ENCODE measurements at regions not wholly inside any gene's neighbourhood (a gene's known extent, or its start where the extent isn't known, plus 50 kb on each side); places are given as distances from the start of the nearest gene placed in this dataset.

GRCh38 chr20:59481477-59482018 is 122.8 kb upstream of the PHACTR3 start:
- H3K9me3 ChIP-seq (ENCODE audit: insufficient read depth in 2 of 2, low read depth in 1 of 2, low read length in 1 of 2): no peaks in the 10 kb centered on the region
- H2BK12ac ChIP-seq (ENCODE audit: low read depth, low read length): no peak overlapping the region
- no peaks in the 10 kb centered on the region for H3K79me1 ChIP-seq (ENCODE audit: low read depth, low read length)
- H4K91ac ChIP-seq (replicated peaks; ENCODE audit: insufficient read length, low read length): no peak overlapping the region
- no peak overlapping the region for H2AK5ac ChIP-seq (ENCODE audit: low read depth, low read length)
- CTCF ChIA-PET (ENCODE audit: partially characterized antibody): interaction anchor here (1.6 to 2.2 kb wide), 2 partner anchors 14 to 25 kb away, joined by 5 to 6 read pairs; no protein-coding TSS in a partner anchor
- no peak overlapping the region for H3K4ac ChIP-seq (replicated peaks; ENCODE audit: insufficient read length, low read depth, low read length)
- H4K5ac ChIP-seq (ENCODE audit: insufficient read length, low read depth, low read length): no peak overlapping the region
- no peak overlapping the region for H3K18ac ChIP-seq (ENCODE audit: extremely low read depth, low read length)
- no peak overlapping the region for H2BK15ac ChIP-seq (ENCODE audit: low read length)
- H3K23ac ChIP-seq (ENCODE audit: insufficient read length): no peak overlapping the region
- H4K20me1 ChIP-seq (replicated peaks in 1 of 2; ENCODE audit: control insufficient read depth in 1 of 2, insufficient read depth in 2 of 2, low read length in 2 of 2): no peaks in the 10 kb centered on the region
- no peaks in the 10 kb centered on the region for H3K23me2 ChIP-seq (ENCODE audit: low read depth, low read length)
- no peak overlapping the region for H2BK5ac ChIP-seq (ENCODE audit: low read depth, low read length)
- H3K14ac ChIP-seq (ENCODE audit: insufficient read length): no peak overlapping the region
- POLR2A ChIA-PET (ENCODE audit: partially characterized antibody): no interaction called here
- FAIRE-seq: no peak
- DNase-seq (ENCODE audit: low read depth in 1 of 2, low spot score in 2 of 2): no peak
- no peaks in the 10 kb centered on the region for H3K4me1 ChIP-seq (replicated peaks in 1 of 4; ENCODE audit: control insufficient read depth in 3 of 4, insufficient read depth in 4 of 4, low read length in 3 of 4)
- no peaks in the 10 kb centered on the region for H3K36me3 ChIP-seq (ENCODE audit: control insufficient read depth in 2 of 4, insufficient read depth in 4 of 4, low read length in 3 of 4)
- no peak overlapping the region for H3K27ac ChIP-seq (ENCODE audit: low read depth, low read length)
- no peak overlapping the region for H3K9ac ChIP-seq (replicated peaks in 1 of 4; ENCODE audit: extremely low read depth in 1 of 4, low read depth in 3 of 4, low read length in 3 of 4)
- no peaks in the 10 kb centered on the region for H3K27me3 ChIP-seq (replicated peaks in 1 of 4; ENCODE audit: control insufficient read depth in 3 of 4, extremely low read depth in 1 of 4, insufficient read depth in 3 of 4, low read length in 3 of 4)
- no peak overlapping the region for H2BK120ac ChIP-seq (replicated peaks; ENCODE audit: low read depth, low read length)
- WGBS, 2 experiments (ENCODE audit: extremely low coverage in 1 of 2, insufficient coverage in 1 of 2, insufficient read length in 1 of 2, insufficient replicate concordance in 2 of 2, low coverage in 1 of 2, low lambda C conversion rate in 2 of 2, missing lambda C conversion rate in 1 of 2): 91% methylated on average over 9 of the region's 10 CpGs; no CpG with 5 or more reads in 1 of the 2 experiments
- H4K8ac ChIP-seq (ENCODE audit: extremely low read depth, insufficient read depth, low read length): no peak overlapping the region
- no peaks in the 10 kb centered on the region for H3K79me2 ChIP-seq (ENCODE audit: control insufficient read depth in 1 of 2, insufficient read depth in 2 of 2, low read length in 2 of 2)
- peak overlapping the region; percentile 10; the same call in 1 of the 2 replicates for H2AFZ ChIP-seq (ENCODE audit: low read length)
- H3K4me2 ChIP-seq (ENCODE audit: insufficient read depth in 1 of 2, low read depth in 2 of 2, low read length in 2 of 2): no peak overlapping the region
- no peak overlapping the region for H3K56ac ChIP-seq (replicated peaks; ENCODE audit: insufficient read length, low read depth, low read length)
- no peak overlapping the region for H3K4me3 ChIP-seq (ENCODE audit: extremely low read depth in 1 of 4, insufficient read depth in 2 of 4, low read depth in 3 of 4, low read length in 4 of 4)
- no peak overlapping the region for H2BK20ac ChIP-seq (ENCODE audit: low read length)
- TF ChIP-seq E2F6 (IDR thresholded peaks at IDR 0.05) (no peak), ZNF274 (IDR thresholded peaks at IDR 0.05; ENCODE audit: borderline replicate concordance, extremely low read depth, low read length) (no peak), HDAC2 (IDR thresholded peaks at IDR 0.05; ENCODE audit: borderline replicate concordance in 1 of 2, low read depth in 2 of 2, low read length in 2 of 2) (no peak), KDM1A (IDR thresholded peaks at IDR 0.05; ENCODE audit: borderline replicate concordance, low read length) (no peak), TCF12 (IDR thresholded peaks at IDR 0.05; ENCODE audit: low read depth, low read length) (no peak), MAX (IDR thresholded peaks at IDR 0.05) (no peak), TEAD4 (IDR thresholded peaks at IDR 0.05; ENCODE audit: low read depth, low read length) (no peak), JUN (IDR thresholded peaks at IDR 0.05; ENCODE audit: low read depth, low read length) (no peak), SIRT6 (IDR thresholded peaks at IDR 0.05; ENCODE audit: low read length) (no peak), CREB1 (IDR thresholded peaks at IDR 0.05) (no peak), POU5F1 (IDR thresholded peaks at IDR 0.05; ENCODE audit: low read depth, low read length) (no peak), EZH2 (IDR thresholded peaks at IDR 0.05; ENCODE audit: low read depth, low read length, severe bottlenecking) (no peak)
